Hepatocyte (in vitro differentiated cells): ENCODE measurements at regions not wholly inside any gene's neighbourhood (a gene's known extent, or its start where the extent isn't known, plus 50 kb on each side); places are given as distances from the start of the nearest gene placed in this dataset.
"Not testable (repeated sequence)": the region's sequence is repeated elsewhere in the genome, so short reads cannot be mapped to it uniquely, and the experiment has no call there.

Experiments
- DNase-seq: peaks from one replicate; pipeline ENCODE4 v3.0.0-alpha.2; 2016; ENCODE audit warnings: low spot score
- H2AFZ ChIP-seq: fragments of 200-600 bp; sonication (generic); 2 replicates; pipeline ENCODE4 v1.6.0; 2016; ENCODE audit warnings: antibody characterized with exemption, mild to moderate bottlenecking
- H3K27ac ChIP-seq: fragments of 200-600 bp; sonication (generic); 2 replicates; pipeline ENCODE4 v1.5.1; 2016; ENCODE audit warnings: mild to moderate bottlenecking
- H3K27me3 ChIP-seq: fragments of 200-600 bp; sonication (generic); 2 replicates; pipeline ENCODE4 v1.6.1; 2016
- H3K36me3 ChIP-seq: fragments of 200-600 bp; sonication (generic); replicated peaks from 2 replicates; pipeline ENCODE4 v1.5.1; 2016; ENCODE audit warnings: low read depth; ENCODE audit not compliant: insufficient read depth
- H3K4me1 ChIP-seq: fragments of 200-600 bp; sonication (generic); 2 replicates; pipeline ENCODE4 v1.5.1; 2016; ENCODE audit warnings: mild to moderate bottlenecking, moderate library complexity; ENCODE audit not compliant: insufficient read depth
- H3K4me2 ChIP-seq: fragments of 200-600 bp; sonication (generic); 2 replicates; pipeline ENCODE4 v1.6.0; 2016
- H3K4me3 ChIP-seq: fragments of 200-600 bp; sonication (generic); 2 replicates; pipeline ENCODE4 v1.5.1; 2016; ENCODE audit warnings: mild to moderate bottlenecking
- H3K79me2 ChIP-seq: fragments of 200-600 bp; sonication (generic); 2 replicates; pipeline ENCODE4 v1.6.0; 2017; ENCODE audit warnings: mild to moderate bottlenecking
- H3K9me2 ChIP-seq: fragments of 200-600 bp; sonication (generic); replicated peaks from 2 replicates; pipeline ENCODE4 v1.6.0; 2017; ENCODE audit warnings: mild to moderate bottlenecking; ENCODE audit not compliant: insufficient read depth
- H3K9me3 ChIP-seq: fragments of 200-600 bp; sonication (generic); 2 replicates; pipeline ENCODE4 v1.5.1; 2016; ENCODE audit warnings: low read depth, mild to moderate bottlenecking
- H4K20me1 ChIP-seq: fragments of 200-600 bp; sonication (generic); 2 replicates; pipeline ENCODE4 v1.6.0; 2016; ENCODE audit warnings: mild to moderate bottlenecking; ENCODE audit not compliant: insufficient read depth, poor library complexity, severe bottlenecking
- CTCF ChIP-seq: fragments of 200-600 bp; sonication (generic); IDR thresholded peaks from 2 replicates; pipeline ENCODE4 v1.5.1; 2016; ENCODE audit warnings: antibody characterized with exemption, mild to moderate bottlenecking; ENCODE audit not compliant: poor library complexity
- EZH2 ChIP-seq: fragments of 200-600 bp; sonication (generic); IDR thresholded peaks from 2 replicates; pipeline ENCODE4 v1.6.1; 2016; ENCODE audit warnings: antibody characterized with exemption, mild to moderate bottlenecking, borderline replicate concordance
- EZH2phosphoT487 ChIP-seq: fragments of 200-600 bp; sonication (generic); IDR thresholded peaks from one replicate; pipeline ENCODE4 v1.6.1; 2018; ENCODE audit warnings: antibody characterized with exemption, mild to moderate bottlenecking, low read depth, moderate library complexity; ENCODE audit not compliant: unreplicated experiment, severe bottlenecking
- WGBS: methylation state at CpG from one replicate; pipeline ENCODE4 v1.1.6; 2016; ENCODE audit warnings: low lambda C conversion rate; ENCODE audit errors: missing lambda C conversion rate; 5-methylcytosine and 5-hydroxymethylcytosine counted together

DNA sequence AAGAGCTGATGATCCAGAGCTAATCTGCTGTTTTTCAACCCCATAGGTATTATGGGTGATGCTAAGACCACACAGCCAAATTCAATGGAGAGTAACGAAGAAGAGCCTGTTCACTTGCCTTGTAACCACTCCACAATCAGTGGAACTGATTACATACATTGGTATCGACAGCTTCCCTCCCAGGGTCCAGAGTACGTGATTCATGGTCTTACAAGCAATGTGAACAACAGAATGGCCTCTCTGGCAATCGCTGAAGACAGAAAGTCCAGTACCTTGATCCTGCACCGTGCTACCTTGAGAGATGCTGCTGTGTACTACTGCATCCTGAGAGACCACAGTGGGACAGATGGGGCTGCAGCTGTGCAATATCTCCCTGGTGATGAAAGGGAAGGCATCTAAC lies 386.0 kb downstream of the DAD1 start:
- no peaks in the 10 kb centered on the region for H3K79me2 ChIP-seq
- WGBS: 83% methylated on average over 5 of the region's 5 CpGs
- no peak for DNase-seq
- H3K27ac ChIP-seq: no peak overlapping the region
- no peaks in the 10 kb centered on the region for H3K4me1 ChIP-seq
- no peak overlapping the region for H3K4me3 ChIP-seq
- no peak overlapping the region for H2AFZ ChIP-seq
- H3K36me3 ChIP-seq: no peaks in the 10 kb centered on the region
- no peaks in the 10 kb centered on the region for H3K9me3 ChIP-seq
- TF ChIP-seq CTCF (no peak), EZH2 (no peak), EZH2phosphoT487 (no peak)
- H3K27me3 ChIP-seq: no peaks in the 10 kb centered on the region
- no peak overlapping the region for H3K4me2 ChIP-seq
- H3K9me2 ChIP-seq: no peaks in the 10 kb centered on the region
- H4K20me1 ChIP-seq: no peaks in the 10 kb centered on the region

GRCh38 chr14:22202313-22202712 lies 386.7 kb downstream of the DAD1 start:
- Histone ChIP-seq H4K20me1 (no peaks in the 10 kb centered on the region), H3K36me3 (no peaks in the 10 kb centered on the region), H3K4me1 (no peaks in the 10 kb centered on the region), H3K9me3 (no peaks in the 10 kb centered on the region), H3K4me3 (no peak overlapping the region), H2AFZ (no peak overlapping the region), H3K27ac (no peak overlapping the region), H3K27me3 (no peaks in the 10 kb centered on the region), H3K79me2 (no peaks in the 10 kb centered on the region), H3K9me2 (no peaks in the 10 kb centered on the region), H3K4me2 (no peak overlapping the region)
- 71% methylated on average over 2 of the region's 2 CpGs for WGBS
- TF ChIP-seq CTCF: no peak
- DNase-seq: no peak

GRCh38 chr14:22200977-22201605 lies 387.9 kb downstream of the DAD1 start:
- H3K9me2 ChIP-seq: no peaks in the 10 kb centered on the region
- H3K27ac ChIP-seq: no peak overlapping the region
- no peaks in the 10 kb centered on the region for H3K27me3 ChIP-seq
- no peaks in the 10 kb centered on the region for H4K20me1 ChIP-seq
- peak; percentile 67 for DNase-seq
- TF ChIP-seq CTCF: peak; percentile 73
- no peak for TF ChIP-seq EZH2phosphoT487
- no peak overlapping the region for H3K4me2 ChIP-seq
- no peak overlapping the region for H3K4me3 ChIP-seq
- no peaks in the 10 kb centered on the region for H3K79me2 ChIP-seq
- WGBS: 4% methylated on average over 1 of the region's 1 CpG
- H3K4me1 ChIP-seq: no peaks in the 10 kb centered on the region
- no peaks in the 10 kb centered on the region for H3K9me3 ChIP-seq
- H3K36me3 ChIP-seq: no peaks in the 10 kb centered on the region
- H2AFZ ChIP-seq: no peak overlapping the region

- H3K9me2 ChIP-seq, H3K4me2 ChIP-seq, DNase-seq, H3K36me3 ChIP-seq, H3K79me2 ChIP-seq, H3K4me1 ChIP-seq, H3K9me3 ChIP-seq, H3K27ac ChIP-seq, H4K20me1 ChIP-seq, H2AFZ ChIP-seq, H3K27me3 ChIP-seq, H3K4me3 ChIP-seq: not testable (repeated sequence)
- 92% methylated on average over 2 of the region's 2 CpGs for WGBS
Measured at GRCh38 chr14:22200131-22200530, 388.9 kb downstream of the DAD1 start.
